Embryonic facial prominence (tissue), 1 donor: ENCODE measurements at regions not wholly inside any gene's neighbourhood (a gene's known extent, or its start where the extent isn't known, plus 50 kb on each side); places are given as distances from the start of the nearest gene placed in this dataset.
"Not testable (repeated sequence)": the region's sequence is repeated elsewhere in the genome, so short reads cannot be mapped to it uniquely, and the experiment has no call there.

ENCODE experiments used
- DNase-seq: peaks from one replicate; pipeline ENCODE4 v3.0.0-alpha.2; 2016; ENCODE audit errors: extremely low spot score

DNA sequence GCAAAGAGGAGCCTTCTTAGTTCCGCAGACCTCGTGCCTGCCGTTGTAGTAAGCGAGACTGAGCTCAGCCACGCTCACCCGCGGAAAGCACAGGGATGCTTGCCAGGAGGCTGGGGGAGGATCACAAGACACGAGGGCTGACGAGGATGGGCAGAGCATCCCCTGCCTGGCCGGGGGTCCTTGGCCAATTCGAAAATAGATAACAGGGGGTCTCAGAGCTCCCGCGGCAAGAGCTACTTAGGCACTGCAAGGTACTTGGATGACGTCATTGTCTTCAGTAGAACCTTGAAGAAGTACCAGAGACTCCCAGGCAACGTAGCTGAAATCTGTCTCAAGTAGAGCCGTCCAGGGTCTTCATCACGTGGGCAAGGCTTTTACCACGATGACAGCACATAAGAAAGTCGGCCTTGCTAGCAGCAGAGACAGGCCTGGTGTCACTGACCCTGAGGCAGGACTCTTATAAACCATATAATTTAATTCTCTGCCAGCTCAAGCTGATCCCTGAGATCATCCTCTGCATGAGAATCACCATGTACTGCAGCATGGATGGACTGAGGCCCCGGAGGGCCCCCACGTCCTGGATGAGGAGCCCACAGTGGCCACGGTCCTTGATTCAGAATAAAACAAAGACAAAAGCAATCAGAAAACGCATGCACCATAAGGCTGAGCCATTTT lies 81.9 kb downstream of the TMEM18 start:
- DNase-seq, result no peak

DNA sequence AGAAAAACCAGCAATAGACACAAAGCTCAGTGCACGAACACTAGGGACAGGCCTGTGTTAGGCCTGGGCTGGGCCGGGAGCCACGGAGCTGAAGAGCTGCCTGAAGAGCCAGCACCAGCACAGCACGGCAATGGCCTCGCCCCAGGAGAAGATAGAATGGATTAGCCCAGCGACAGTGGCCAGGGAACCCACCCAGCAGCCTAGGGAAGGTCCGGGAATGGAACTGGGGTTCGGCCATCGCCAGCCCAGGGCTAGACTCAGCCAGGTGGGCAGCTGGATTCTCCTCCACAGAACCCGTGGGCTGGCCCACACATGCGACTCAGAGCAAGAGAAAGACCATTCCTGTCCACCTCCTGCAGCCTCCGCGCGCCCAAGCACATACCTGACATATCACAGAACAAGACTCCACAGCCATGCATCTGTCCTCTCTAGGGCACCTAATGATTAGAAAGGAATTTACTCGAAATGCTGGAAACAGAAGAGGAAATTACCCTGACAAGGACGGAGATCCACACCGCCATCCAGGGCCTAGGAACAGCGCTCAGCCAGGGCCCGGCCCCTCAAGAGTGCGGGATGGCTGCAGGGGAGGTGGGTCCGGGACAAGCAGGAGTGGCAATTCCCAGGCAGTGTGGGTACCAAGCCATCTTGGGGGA lies 82.8 kb downstream of the TMEM18 start:
- DNase-seq, result no peak

DNA sequence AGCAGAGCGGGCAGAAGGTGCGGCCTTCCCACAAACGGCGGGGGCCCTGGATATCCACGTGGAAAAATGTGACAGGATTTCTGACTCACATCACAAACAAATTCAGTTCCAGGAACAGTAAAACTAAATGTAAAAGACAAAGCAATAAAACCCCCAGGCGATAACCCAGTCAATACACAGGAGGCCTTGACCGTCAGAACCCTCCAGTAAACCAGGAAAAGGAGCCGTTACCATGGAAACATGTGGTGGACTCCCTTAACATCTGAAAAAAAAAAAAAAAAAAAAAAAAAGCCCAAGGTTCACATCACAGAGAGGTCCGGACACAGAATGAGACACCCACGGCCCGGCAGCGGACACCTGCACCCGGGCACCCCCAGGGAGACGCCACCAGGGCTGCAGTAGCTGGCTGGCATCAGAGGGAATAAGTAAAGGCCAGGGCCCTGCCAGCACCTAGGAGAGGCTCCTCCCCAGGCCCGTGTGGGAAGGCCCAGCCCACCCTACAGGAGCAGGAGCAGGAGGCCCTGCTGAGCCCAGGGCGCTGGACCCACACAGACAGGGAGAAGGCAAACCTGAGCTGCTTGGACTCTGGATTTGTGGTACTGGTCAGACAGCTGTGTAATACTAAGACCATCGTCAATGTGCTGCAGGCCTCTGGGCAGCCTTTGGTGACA lies 83.7 kb downstream of the TMEM18 start:
- no peak for DNase-seq

DNA sequence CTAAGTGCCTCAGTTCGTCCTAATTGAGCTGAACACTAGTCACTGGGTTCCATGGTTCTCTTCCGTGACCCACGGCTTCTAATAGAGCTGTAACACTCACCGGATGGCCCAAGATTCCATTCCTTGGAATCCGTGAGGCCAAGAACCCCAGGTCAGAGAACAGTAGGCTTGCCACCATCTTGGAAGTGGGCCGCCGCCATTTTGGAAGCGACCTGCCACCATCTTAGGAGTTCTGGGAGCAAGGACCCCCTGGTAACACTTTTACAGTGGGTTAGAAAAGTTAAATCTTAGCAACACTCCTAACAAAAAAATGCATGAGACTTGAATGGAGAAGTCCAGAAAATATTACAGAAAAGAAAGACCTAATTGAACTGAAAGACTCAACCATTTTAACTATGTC lies 84.5 kb downstream of the TMEM18 start:
- no peak for DNase-seq

DNA sequence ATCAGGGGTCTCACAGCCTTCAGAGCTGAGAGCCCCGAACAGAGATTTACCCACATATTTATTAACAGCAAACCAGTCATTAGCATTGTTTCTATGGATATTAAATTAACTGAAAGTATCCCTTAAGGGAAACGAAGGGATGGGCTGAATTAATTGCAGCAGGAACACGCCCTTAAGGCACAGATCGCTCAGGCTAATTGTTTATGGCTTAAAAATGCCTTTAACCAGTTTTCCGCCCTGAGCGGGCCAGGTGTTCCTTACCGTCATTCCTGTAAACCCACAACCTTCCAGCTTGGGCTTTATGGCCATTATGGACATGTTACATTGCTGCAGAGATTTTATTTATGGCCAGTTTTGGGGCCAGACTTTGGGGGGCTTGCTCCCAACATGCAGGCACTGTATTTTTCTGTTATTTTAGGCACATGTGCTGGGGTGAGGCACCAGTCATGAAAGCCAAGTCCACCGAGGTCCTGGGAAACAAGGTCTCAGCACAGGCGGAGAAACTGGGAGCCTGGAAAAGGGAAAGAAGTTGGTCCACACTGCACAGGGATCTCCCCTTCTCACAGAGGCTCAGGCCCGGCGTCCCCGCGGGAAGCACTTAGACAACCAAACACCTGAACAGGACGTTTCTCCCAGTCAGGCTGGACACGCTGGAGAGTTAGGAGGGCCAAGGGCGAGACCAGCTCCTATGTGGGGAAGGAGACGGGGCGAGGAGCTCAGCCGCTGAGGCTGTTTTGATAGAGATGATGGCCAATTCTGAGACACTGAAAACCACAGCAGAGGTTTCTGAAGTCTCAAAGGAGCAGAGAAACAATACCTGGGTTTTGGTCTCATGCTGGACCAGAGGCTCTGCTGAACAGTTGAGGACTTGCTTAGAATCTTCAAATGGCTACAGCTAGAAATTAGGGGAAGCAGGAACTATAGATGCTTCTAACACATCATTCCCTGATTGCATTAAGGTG lies 86.7 kb downstream of the TMEM18 start:
- DNase-seq, result no peak

DNA sequence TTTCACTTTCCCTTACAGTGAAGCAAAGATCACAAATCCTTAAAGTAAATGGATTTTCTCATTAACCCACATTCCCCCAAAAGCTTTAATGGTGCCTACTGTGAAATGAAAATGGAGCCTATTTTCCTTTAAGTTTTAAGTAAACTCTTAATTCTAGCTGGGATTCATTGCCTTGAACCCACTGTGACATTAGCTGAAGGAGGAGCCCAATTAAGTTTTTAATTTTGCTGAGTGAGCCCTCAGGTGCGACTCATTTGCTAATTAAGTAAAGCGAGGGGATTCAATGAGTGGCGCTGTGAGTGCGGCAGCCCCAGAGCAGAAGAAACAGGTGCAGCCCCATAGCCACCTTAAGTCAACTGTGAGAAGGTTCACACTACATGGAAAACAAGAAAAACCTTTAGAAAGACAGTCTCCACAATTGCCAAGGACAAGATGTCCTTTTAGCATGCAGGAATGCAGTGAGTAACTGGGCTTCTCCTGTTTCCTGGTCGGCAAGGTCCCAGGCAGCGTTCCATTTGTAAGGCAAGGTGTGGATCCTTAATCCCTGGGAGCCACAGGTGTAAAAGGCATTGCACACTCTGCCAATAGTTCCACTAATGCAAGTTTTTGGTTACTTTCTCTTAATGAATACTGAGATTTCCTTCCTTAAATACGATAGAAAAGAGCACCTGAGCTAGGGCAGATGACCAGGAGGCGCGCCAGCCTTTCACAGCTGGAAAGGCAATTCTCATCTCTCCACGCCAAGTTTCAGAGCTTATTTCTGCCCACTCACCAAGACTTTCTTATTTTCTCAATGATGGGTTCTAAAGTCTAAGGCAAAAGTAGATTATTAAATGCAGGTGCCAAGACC lies 87.7 kb downstream of the TMEM18 start:
- no peak for DNase-seq

DNA sequence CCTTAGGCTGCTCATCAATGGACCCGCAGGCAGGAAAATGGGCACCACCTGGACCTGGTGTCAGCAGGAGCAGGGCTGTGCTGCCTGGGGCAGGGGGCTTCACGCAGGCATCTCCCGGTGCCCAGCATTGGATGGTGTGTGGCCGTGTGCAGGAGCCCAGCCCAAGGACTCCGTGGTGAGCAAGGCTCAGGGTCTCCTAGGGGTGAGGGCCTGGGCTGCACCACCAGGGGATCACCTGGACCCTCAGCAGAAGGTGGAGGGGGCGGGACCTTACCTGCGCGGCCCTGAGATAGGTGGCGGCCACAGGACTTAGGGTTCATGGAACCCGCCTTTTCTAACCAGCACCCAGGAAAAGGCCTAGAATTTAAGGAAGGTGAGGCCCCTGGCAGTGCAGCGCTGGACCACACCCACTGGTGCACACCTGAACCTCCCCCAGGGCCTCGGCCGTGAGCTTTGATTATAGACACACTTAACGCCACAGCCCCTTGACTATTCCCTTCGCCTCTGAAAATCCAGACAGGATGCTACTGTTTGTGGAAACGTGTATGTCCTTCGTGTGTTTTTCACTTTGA lies 89.0 kb downstream of the TMEM18 start:
- DNase-seq, result no peak

DNA sequence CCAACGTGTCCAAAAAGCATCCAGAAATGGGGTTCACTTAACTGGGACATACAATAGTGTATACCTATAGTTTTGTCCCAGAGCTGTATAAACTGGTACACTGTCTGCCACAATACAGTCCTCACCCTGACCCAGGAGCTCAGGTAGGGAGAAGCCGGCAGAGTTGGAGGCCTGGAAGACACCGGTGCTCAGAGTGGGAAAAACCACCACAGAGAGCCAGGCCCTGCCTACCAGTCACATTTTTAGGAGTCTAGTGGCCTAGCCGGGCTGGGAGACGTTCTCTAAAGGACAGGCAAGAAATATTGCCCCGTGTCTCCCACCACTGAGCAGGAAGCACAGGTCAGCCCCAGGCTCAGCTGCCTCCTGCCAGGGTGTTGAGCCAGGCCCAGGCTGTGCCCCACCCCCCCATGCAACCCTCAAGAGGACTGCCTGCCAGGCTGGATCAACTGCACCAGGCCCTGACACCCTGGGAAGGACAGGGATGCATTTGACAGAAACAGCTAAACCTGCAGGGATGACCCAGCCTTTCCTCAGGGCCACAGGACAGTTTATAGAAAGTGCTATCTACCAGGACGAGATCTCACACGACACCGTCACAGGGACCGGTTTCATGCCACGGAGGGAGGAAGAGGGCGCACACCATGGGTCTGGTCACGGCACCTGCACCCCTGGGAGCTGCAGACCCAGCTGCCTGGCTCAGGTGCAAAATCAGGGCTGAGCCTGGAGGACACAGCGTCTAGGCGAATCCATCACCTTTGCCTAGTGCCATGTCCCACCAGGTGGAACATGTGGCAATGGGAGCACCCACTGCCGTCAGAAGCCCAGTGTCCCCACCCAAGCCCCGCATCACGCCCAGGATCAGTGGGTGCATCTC lies 89.9 kb downstream of the TMEM18 start:
- no peak for DNase-seq

DNA sequence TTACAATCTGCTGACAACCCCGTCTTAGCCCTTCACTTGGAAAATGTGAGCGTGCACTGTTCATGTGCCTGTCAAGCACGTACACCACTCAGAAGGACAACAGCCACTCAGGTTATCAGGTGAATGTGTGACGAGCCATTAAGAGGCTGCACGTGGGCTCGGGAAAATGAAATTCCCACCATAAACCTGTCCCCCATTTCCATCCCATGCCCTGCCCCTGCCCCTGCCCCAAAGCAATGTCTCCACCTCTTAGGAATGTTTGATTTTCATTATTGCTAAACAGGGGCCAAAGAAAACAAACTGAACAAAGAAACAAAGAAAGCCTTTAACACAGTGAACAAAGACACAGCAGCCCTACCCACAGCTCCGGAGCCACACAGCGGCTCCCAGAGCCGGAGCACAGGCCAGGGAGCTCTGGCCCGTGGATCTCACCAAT lies 90.5 kb downstream of the TMEM18 start:
- DNase-seq, result no peak

DNA sequence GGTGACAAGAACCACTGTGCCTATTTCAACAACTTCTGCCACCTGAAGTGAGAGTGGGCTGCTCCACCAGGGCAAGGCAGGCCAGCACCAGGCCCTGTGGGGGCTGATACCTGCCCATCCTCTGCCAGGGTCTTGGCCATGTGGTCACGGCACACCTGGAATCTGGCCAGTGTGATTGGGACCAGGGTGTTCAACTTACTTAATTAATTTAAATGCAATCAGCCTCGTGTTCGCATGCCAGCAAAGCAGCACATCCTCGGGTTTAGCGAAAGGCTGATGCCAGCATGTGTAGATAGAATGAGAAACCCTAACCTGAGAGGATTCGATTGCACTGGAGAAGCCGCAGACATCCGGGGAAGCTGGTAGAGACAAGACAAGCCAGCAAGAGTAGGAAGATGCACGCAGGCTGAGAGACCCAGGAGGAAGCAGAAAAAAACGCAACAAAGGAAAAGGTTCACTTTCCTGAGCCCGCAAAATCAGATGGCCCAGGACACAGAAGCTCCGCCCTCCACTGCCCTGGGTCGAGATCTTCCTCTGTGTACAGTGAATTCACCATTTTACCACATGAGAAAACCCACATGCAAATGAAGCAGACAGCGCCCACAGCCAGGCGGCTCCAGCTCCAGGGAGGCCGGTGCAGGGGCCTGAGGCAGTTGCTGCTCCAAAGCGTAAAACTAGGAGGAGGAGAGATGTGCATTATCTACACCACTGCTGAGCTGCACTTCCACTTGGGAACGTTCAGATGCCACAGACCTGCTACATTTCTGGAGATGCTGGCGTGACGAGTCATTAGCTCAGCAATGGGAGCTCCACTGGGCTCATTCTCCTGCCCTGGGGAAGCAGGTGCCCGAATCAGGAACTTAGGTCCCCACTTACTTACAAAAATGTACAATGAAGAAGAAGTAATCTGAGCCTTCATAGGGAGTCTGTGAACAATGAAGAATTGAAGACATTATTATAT lies 92.1 kb downstream of the TMEM18 start:
- DNase-seq, result no peak

DNA sequence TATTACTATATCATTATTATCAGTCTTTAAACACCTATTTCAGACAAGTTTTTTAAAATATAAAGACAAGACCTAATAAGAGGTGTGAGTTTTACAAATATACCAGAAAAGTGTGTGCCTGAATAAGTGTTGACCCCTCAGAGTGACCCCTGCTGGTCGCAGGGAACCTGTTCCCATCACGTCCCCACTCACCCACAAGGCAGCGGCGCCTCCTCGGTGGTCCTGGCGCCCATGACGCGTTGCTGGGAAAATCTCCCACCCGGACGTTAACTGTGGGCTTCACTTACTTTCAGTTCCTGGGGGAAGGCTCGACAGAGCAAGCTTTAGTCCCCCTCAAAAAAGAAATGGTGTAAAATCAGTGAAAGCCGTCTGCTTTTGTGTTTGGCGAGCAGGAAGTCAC lies 93.5 kb downstream of the TMEM18 start:
- no peak for DNase-seq

DNA sequence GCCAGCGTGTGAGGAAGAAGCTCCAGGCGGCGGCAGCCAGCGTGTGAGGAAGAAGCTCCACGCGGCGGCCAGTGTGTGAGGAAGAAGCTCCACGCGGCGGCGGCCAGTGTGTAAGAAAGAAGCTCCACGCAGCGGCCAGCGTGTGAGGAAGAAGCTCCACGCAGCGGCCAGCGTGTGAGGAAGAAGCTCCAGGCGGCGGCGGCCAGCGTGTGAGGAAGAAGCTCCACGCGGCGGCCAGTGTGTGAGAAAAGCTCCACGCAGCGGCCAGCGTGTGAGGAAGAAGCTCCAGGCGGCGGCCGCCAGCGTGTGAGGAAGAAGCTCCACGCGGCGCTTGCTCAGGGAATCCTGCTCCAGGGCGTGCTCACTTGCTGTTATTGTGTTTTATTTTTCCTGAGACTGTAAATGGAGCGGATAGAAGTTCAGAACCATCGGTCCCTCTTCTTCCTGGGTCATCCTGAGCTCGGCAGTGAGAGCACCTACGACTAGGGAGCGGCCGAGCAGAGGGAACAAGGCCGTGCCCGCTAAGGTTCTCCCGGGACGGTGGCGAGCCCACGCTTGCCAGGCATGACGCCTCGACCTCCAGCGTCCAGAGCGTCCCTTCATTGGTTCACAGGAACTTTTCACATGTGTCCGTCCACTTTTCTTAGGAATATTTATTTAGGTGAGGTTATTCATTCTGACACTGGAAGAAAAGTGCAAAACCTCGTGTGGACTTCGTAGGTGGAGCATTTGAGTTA lies 94.2 kb downstream of the TMEM18 start:
- no peak for DNase-seq

DNA sequence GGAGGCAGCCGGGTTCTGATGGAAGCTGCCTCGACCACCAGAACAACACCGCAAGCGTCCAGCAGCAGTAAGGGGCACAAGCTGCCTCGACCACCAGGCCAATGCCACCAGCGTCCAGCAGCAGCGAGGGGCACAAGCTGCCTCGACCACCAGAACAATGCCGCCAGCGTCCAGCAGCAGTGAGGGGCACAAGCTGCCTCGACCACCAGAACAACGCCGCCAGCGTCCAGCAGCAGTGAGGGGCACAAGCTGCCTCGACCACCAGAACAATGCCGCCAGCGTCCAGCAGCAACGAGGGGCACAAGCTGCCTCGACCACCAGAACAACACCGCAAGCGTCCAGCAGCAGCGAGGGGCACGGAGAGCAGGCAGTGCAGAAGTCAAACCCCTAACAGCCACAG lies 94.9 kb downstream of the TMEM18 start:
- not testable (repeated sequence) for DNase-seq

DNA sequence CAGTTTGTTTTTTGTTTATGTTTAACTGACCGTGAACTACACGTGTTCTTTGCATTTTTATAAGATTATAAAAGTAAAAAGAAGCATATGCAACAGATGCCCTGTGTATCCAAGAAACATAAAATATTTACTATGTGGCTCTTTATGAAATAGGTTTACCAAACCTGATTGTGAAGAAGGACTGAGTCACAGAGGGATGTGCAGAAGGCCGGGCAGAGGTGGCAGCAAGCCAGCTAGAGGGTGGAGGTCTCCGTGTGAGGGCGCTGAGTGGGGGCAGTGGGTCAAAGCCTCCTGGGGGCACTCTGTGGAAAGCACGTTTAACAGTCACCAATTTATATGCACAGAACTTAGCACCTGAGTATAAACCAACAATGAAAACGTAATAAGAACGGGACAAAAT lies 97.2 kb downstream of the TMEM18 start:
- DNase-seq, result no peak

DNA sequence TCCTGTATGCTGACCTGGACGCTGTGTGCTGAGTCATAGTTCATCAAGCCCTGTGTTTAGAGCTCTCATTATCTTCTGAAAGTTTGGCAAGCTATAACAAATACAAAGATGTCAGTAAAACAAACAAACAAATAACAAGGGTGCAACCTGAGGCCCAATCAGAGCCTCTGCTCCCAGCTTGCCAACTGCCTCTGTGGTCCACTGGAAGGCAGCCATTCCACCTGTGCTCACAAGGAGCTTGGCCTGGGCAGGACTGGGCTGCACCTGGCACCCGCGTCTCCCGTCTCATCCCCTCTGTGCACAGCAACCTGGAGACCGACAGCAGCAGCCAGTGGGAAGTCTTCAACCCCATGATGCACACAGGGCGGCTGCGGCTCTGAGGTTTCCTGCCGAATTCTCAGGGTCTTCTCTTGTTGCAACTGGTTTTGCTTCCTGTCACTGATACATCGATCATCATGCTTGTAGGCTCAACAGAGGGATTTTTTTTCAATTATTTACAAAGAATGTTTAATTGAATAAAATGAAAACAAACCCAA lies 97.8 kb downstream of the TMEM18 start:
- DNase-seq, result no peak

DNA sequence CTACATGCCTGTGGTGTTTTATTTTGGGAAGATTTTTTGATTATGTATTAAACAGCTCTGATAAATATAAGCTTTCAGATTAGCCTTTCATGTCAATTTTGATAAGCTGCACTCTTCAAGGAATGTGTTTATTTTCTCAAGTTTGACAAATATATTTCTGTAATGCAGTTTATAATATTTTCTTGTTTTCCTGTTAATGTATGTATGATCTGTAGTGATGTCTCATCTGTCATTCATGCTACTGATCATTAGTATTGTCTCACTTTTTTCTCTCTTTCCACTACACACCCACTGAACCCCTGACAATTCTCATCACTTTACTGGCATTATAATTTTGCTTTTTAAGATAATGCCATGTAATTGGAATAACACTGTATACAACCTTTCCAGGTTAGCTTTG lies 100.9 kb downstream of the TMEM18 start:
- no peak for DNase-seq

DNA sequence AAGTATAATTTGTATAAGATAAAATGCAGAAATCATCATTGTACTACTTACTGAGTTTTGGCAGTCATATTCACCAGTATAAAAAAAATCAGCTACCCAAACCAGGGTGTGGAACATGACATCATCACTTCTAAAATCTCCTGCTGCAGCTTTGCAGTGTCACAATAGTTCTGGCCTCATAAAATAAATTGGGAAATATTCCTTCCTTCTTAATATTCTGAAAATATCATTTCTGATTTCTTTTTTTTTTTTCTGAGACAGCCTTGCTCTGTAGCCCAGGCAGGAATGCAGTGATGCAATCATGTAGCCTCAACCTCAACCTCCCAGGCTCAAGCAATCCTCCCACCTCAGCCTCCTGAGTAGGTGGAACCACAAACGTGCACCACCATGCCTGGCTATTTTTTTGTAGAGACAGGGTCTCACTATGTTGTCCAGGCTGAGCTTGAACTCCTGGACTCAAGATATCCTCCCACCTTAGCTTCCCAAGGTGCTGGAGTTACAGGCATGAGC lies 101.4 kb downstream of the TMEM18 start:
- DNase-seq, result no peak
